Astrocyte of the cerebellum (primary cell): ENCODE measurements at regions not wholly inside any gene's neighbourhood (a gene's known extent, or its start where the extent isn't known, plus 50 kb on each side); places are given as distances from the start of the nearest gene placed in this dataset.
"Not testable (repeated sequence)": the region's sequence is repeated elsewhere in the genome, so short reads cannot be mapped to it uniquely, and the experiment has no call there.

Experiments used
- DNase-seq: peaks from one replicate; pipeline ENCODE4 v3.0.0-alpha.2; 2011; ENCODE audit warnings: low read depth
- H3K4me3 ChIP-seq: 2 replicates; pipeline ENCODE4 v1.5.1; 2011; ENCODE audit warnings: mild to moderate bottlenecking, low read depth, low read length, moderate library complexity
- in situ Hi-C: cut with HindIII; loops from 2 replicates; pipeline ENCODE4 v1.10.0; 2017; ENCODE audit warnings: low sequenced_read_pairs
- TF ChIP-seq, protein P1 (sequence below): IDR thresholded peaks from 2 replicates; pipeline ENCODE4 v1.5.1; 2012; ENCODE audit warnings: low read length, low read depth, moderate library complexity, mild to moderate bottlenecking; ENCODE audit errors: missing control alignments

GRCh38 chrX:124181515-124181914, 150.9 kb upstream of the TEX13D start:
- in situ Hi-C loops, H3K4me3 ChIP-seq, DNase-seq: not testable (repeated sequence)

- in situ Hi-C loops, result no loop called here
- TF ChIP-seq, protein P1, sequence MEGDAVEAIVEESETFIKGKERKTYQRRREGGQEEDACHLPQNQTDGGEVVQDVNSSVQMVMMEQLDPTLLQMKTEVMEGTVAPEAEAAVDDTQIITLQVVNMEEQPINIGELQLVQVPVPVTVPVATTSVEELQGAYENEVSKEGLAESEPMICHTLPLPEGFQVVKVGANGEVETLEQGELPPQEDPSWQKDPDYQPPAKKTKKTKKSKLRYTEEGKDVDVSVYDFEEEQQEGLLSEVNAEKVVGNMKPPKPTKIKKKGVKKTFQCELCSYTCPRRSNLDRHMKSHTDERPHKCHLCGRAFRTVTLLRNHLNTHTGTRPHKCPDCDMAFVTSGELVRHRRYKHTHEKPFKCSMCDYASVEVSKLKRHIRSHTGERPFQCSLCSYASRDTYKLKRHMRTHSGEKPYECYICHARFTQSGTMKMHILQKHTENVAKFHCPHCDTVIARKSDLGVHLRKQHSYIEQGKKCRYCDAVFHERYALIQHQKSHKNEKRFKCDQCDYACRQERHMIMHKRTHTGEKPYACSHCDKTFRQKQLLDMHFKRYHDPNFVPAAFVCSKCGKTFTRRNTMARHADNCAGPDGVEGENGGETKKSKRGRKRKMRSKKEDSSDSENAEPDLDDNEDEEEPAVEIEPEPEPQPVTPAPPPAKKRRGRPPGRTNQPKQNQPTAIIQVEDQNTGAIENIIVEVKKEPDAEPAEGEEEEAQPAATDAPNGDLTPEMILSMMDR, result no peak
- no peak overlapping the region for H3K4me3 ChIP-seq
- DNase-seq, result no peak
These were observed 142.0 kb upstream of the TEX13D start for GRCh38 chrX:124190440-124190839.

- DNase-seq, result no peak
- TF ChIP-seq, protein P1, result no peak
- in situ Hi-C loops, result no loop called here
- H3K4me3 ChIP-seq, result no peak overlapping the region
These were observed 138.3 kb upstream of the TEX13D start for GRCh38 chrX:124194199-124194598.

DNA sequence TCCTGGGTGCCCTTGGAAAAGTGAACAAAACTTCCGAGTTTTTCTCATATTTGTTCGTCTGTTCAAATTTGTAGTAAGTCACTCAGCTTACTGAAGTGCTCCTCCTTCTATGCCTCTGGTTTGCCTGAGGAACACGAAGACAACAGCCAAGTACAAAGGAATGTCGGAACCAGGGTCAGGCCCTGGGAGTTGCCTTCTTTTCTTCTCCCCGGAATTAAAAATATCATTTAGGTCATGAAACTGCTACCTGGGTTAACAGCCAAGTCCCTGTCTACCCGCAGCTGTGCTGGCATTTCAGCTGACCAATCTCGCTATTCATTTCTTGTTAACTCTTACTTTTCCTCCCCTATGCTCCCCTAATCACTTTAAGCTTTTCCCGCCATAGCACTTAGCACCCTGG, 137.6 kb upstream of the TEX13D start:
- no peak overlapping the region for H3K4me3 ChIP-seq
- TF ChIP-seq, protein P1, result no peak
- in situ Hi-C loops, result no loop called here
- no peak for DNase-seq

GRCh38 chrX:124203311-124203710, 129.1 kb upstream of the TEX13D start:
- TF ChIP-seq, protein P1, result no peak
- no peak for DNase-seq
- no peak overlapping the region for H3K4me3 ChIP-seq
- in situ Hi-C loops, result no loop called here

GRCh38 chrX:124208660-124209059, 123.8 kb upstream of the TEX13D start:
- in situ Hi-C loops, result no loop called here

DNA sequence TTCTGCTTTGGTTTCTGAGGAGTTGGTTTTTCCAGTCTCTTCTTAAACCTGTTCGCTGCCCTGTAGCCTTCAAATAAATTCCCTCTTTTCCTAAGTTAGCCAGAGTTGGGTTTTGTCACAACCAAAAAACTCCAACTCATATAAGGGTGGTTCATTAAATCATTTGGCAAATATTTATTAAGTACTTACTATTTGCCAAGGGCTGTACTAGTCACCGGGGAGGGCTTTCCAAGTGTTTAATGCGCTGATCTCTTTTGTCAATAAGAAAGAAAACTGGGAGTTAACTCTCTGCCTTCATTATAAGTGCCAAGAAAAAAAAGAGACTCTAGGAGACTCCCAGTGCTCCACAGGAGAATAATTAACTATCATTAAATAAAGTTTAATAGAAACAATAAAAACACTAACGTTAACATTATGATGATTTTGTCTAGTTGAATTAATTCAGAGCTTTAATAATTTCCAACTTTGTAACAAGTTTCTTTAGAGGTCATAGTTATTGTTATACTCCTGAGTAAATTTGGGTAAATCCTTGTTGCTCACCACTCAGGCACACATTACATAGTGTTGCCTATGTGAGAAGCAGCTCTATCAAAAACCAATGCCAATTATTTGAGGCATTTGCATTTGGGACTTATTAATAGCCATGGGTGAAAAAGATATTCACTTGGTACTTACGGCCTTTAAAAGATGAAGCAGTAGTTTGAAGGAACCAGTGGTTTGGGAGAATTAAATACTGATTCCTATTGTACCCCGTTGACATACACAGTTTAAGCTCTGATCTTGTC, 122.5 kb upstream of the TEX13D start:
- DNase-seq, result no peak
- in situ Hi-C loops, result no loop called here
- TF ChIP-seq, protein P1, result no peak
- H3K4me3 ChIP-seq, result no peak overlapping the region

More at GRCh38 chrX:124208660-124209059, 123.8 kb upstream of the TEX13D start:
- no peak overlapping the region for H3K4me3 ChIP-seq
- DNase-seq, result no peak
- TF ChIP-seq, protein P1, result no peak
